WTC11 (cell line): ENCODE measurements at regions not wholly inside any gene's neighbourhood (a gene's known extent, or its start where the extent isn't known, plus 50 kb on each side); places are given as distances from the start of the nearest gene placed in this dataset.

Experiments
- ATAC-seq: fragments of 200-7000 bp; cut with Tn5 transposase; 2 replicates; pipeline ENCODE4 v1.10.0; 2021; ENCODE audit warnings: mild to moderate bottlenecking, moderate library complexity
- CTCF ChIA-PET: fragments of 300-600 bp; sonication (Branson Sonifier 250); formaldehyde crosslinking; loops from one replicate; lab custom pipeline; 2021; ENCODE audit warnings: antibody characterized with exemption; lab: Charles Lee
- POLR2A ChIA-PET: fragments of 350-600 bp; sonication (Branson Sonifier 250); formaldehyde crosslinking; loops from one replicate; lab custom pipeline; 2021; ENCODE audit warnings: antibody characterized with exemption; lab: Charles Lee
- DNase-seq: peaks from one replicate; pipeline ENCODE4 v3.0.0; 2021; ENCODE audit warnings: low spot score
- H3K27ac Mint-ChIP-seq: 2 replicates; pipeline ENCODE4 v1.8.0; 2021; ENCODE audit warnings: mixed read lengths
- H3K27me3 Mint-ChIP-seq: 2 replicates; pipeline ENCODE4 v1.8.0; 2021; ENCODE audit warnings: low read depth, mild to moderate bottlenecking, moderate library complexity, mixed read lengths
- H3K36me3 Mint-ChIP-seq: 2 replicates; pipeline ENCODE4 v1.8.0; 2021; ENCODE audit warnings: mixed read lengths
- H3K4me1 Mint-ChIP-seq: 2 replicates; pipeline ENCODE4 v1.8.0; 2022; ENCODE audit warnings: mixed read lengths
- H3K4me3 Mint-ChIP-seq: 2 replicates; pipeline ENCODE4 v1.8.0; 2021; ENCODE audit warnings: mild to moderate bottlenecking, moderate library complexity, mixed read lengths
- H3K9me3 Mint-ChIP-seq: 2 replicates; pipeline ENCODE4 v1.8.0; 2021; ENCODE audit warnings: mixed read lengths
- CBFB ChIP-seq: sonication (generic); formaldehyde crosslinking; IDR thresholded peaks from 2 replicates; pipeline ENCODE4 v1.8.1; 2022; ENCODE audit warnings: mild to moderate bottlenecking, low read depth, missing genetic modification reagents
- CREB1 ChIP-seq: sonication (generic); formaldehyde crosslinking; IDR thresholded peaks from 2 replicates; pipeline ENCODE4 v1.8.0; 2023; ENCODE audit warnings: mild to moderate bottlenecking, missing genetic modification reagents
- EMX1 ChIP-seq: fragments of 250-450 bp; sonication (Bioruptor Pico); IDR thresholded peaks from 2 replicates; pipeline ENCODE4 v1.8.0; 2021; ENCODE audit warnings: mild to moderate bottlenecking
- ESRRA ChIP-seq: sonication (generic); formaldehyde crosslinking; IDR thresholded peaks from 2 replicates; pipeline ENCODE4 v1.8.1; 2022; ENCODE audit warnings: mild to moderate bottlenecking, missing genetic modification reagents, borderline replicate concordance
- FOXJ3 ChIP-seq: sonication (generic); formaldehyde crosslinking; IDR thresholded peaks from 2 replicates; pipeline ENCODE4 v1.9.0; 2021; ENCODE audit warnings: missing genetic modification reagents, mild to moderate bottlenecking, borderline replicate concordance
- FOXP1 ChIP-seq: sonication (generic); formaldehyde crosslinking; IDR thresholded peaks from 2 replicates; pipeline ENCODE4 v1.8.0; 2022; ENCODE audit warnings: missing genetic modification reagents, mild to moderate bottlenecking, moderate library complexity, borderline replicate concordance
- GRHL2 ChIP-seq: fragments of 250-450 bp; sonication (Bioruptor Pico); IDR thresholded peaks from 2 replicates; pipeline ENCODE4 v1.8.0; 2022; ENCODE audit warnings: mild to moderate bottlenecking, moderate library complexity; ENCODE audit not compliant: insufficient replicate concordance, severe bottlenecking
- JAZF1 ChIP-seq: fragments of 250-450 bp; sonication (Bioruptor Pico); IDR thresholded peaks from 2 replicates; pipeline ENCODE4 v1.9.0; 2021; ENCODE audit warnings: moderate library complexity, mild to moderate bottlenecking, inconsistent platforms
- NFE2L1 ChIP-seq: sonication (generic); formaldehyde crosslinking; IDR thresholded peaks from 2 replicates; pipeline ENCODE4 v1.8.1; 2023; ENCODE audit warnings: missing genetic modification reagents
- NR3C1 ChIP-seq: sonication (generic); formaldehyde crosslinking; conservative IDR thresholded peaks from 2 replicates; pipeline ENCODE4 v1.8.1; 2023; ENCODE audit warnings: low read depth, mild to moderate bottlenecking, missing genetic modification reagents
- SMAD4 ChIP-seq: sonication (generic); formaldehyde crosslinking; IDR thresholded peaks from 2 replicates; pipeline ENCODE4 v1.8.0; 2022; ENCODE audit warnings: mild to moderate bottlenecking, missing genetic modification reagents
- TCF7 ChIP-seq: sonication (generic); formaldehyde crosslinking; IDR thresholded peaks from 2 replicates; pipeline ENCODE4 v1.8.0; 2022; ENCODE audit warnings: mild to moderate bottlenecking, low read depth, missing genetic modification reagents, moderate library complexity
- TP53 ChIP-seq: sonication (generic); formaldehyde crosslinking; IDR thresholded peaks from 2 replicates; pipeline ENCODE4 v1.8.1; 2023; ENCODE audit warnings: mild to moderate bottlenecking, missing genetic modification reagents
- ZBTB21 ChIP-seq: sonication (generic); formaldehyde crosslinking; IDR thresholded peaks from 2 replicates; pipeline ENCODE4 v1.8.1; 2023; ENCODE audit warnings: mild to moderate bottlenecking, missing genetic modification reagents, borderline replicate concordance
- ZNF263 ChIP-seq: sonication (generic); formaldehyde crosslinking; IDR thresholded peaks from 2 replicates; pipeline ENCODE4 v1.8.1; 2022; ENCODE audit warnings: low read depth, mild to moderate bottlenecking, moderate library complexity, missing genetic modification reagents
- ZNF396 ChIP-seq: fragments of 250-450 bp; sonication (Bioruptor Pico); IDR thresholded peaks from 2 replicates; pipeline ENCODE4 v1.8.0; 2021; ENCODE audit warnings: mild to moderate bottlenecking, moderate library complexity, borderline replicate concordance
- ZNF423 ChIP-seq: fragments of 250-450 bp; sonication (Bioruptor Pico); IDR thresholded peaks from 2 replicates; pipeline ENCODE4 v2.1.2; 2022; ENCODE audit warnings: mild to moderate bottlenecking, moderate library complexity
- TF ChIP-seq, protein P1 (sequence below): sonication (generic); formaldehyde crosslinking; IDR thresholded peaks from 2 replicates; pipeline ENCODE4 v1.8.0; 2022; ENCODE audit warnings: mild to moderate bottlenecking, missing genetic modification reagents
- TF ChIP-seq, protein P2 (sequence below): sonication (generic); formaldehyde crosslinking; IDR thresholded peaks from 2 replicates; pipeline ENCODE4 v1.8.0; 2022; ENCODE audit warnings: missing genetic modification reagents
- TF ChIP-seq, protein P3 (sequence below): sonication (generic); formaldehyde crosslinking; IDR thresholded peaks from 2 replicates; pipeline ENCODE4 v1.8.1; 2023; ENCODE audit warnings: mild to moderate bottlenecking, missing genetic modification reagents
- TF ChIP-seq, protein P4 (sequence below): fragments of 250-450 bp; sonication (Bioruptor Pico); IDR thresholded peaks from 2 replicates; pipeline ENCODE4 v1.8.0; 2021; ENCODE audit warnings: mild to moderate bottlenecking

DNA sequence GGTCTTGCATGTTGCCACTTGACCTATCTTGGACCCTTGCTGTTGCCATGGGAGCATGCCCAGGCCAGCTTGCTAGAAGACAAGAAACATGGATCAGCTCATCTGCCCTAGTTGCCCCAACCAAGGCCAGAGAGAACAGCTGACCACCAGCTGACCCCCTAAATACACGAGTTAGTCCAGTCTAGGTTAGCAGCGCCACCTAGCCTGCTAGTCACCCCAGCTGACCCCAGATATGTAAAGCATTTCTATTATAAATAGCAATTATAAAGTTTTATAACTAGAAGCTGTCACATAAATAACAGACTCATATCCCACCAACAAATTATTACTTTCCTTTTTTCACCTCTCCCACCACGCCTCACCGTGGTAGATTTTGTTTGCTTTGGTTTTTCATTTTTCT is 387.8 kb downstream of the RASEF start:
- no peak for DNase-seq
- H3K27ac Mint-ChIP-seq, result no peak overlapping the region
- H3K4me3 Mint-ChIP-seq, result no peak overlapping the region
- H3K36me3 Mint-ChIP-seq, result no peaks in the 10 kb centered on the region
- peaks cover 13% of the 10 kb centered on the region for H3K4me1 Mint-ChIP-seq
- no peaks in the 10 kb centered on the region; the same call in 1 of the 2 replicates for H3K27me3 Mint-ChIP-seq
- no peak for ATAC-seq
- no peaks in the 10 kb centered on the region for H3K9me3 Mint-ChIP-seq
- no peak for TF ChIP-seq CBFB (CRISPR knock-in tag)
- TF ChIP-seq ESRRA, result no peak
- TF ChIP-seq, protein P1, sequence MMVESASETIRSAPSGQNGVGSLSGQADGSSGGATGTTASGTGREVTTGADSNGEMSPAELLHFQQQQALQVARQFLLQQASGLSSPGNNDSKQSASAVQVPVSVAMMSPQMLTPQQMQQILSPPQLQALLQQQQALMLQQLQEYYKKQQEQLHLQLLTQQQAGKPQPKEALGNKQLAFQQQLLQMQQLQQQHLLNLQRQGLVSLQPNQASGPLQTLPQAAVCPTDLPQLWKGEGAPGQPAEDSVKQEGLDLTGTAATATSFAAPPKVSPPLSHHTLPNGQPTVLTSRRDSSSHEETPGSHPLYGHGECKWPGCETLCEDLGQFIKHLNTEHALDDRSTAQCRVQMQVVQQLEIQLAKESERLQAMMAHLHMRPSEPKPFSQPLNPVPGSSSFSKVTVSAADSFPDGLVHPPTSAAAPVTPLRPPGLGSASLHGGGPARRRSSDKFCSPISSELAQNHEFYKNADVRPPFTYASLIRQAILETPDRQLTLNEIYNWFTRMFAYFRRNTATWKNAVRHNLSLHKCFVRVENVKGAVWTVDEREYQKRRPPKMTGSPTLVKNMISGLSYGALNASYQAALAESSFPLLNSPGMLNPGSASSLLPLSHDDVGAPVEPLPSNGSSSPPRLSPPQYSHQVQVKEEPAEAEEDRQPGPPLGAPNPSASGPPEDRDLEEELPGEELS, result no peak
- TF ChIP-seq FOXJ3 (CRISPR knock-in tag), result no peak
- no peak for TF ChIP-seq ZNF396 (CRISPR knock-in tag)
- TF ChIP-seq CREB1, result no peak
- no peak for TF ChIP-seq TP53
- no peak for TF ChIP-seq NFE2L1 (CRISPR knock-in tag)
- no peak for TF ChIP-seq ZNF263 (CRISPR knock-in tag)
- ChIA-PET POLR2A (no interaction called here), CTCF (interaction anchor here (0.6 kb wide), 1 partner anchor 62 kb away, joined by 3 read pairs; no protein-coding TSS in a partner anchor)

DNA sequence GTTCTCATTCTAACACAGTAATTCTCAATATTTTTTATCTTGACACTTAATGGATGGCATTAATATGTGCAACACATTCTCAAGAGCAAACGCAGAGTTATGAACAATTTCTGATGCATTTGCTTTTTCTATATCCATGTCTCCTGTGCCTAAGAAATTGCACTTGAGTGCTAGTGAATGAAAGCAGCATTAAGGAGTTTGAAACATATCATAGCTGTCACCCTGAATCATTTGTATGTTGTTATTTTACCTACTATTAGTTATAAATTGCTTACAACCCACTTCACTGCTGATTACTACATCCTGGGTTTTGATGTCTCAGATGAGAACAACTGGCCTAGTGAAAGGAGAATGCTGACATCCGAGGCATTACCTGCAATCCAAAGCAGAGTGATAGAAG is 387.3 kb downstream of the RASEF start:
- DNase-seq (no peak), ATAC-seq (no peak)
- Mint-ChIP-seq H3K4me3 (no peak overlapping the region), H3K36me3 (no peaks in the 10 kb centered on the region), H3K27ac (no peak overlapping the region), H3K27me3 (no peaks in the 10 kb centered on the region; the same call in 1 of the 2 replicates), H3K9me3 (no peaks in the 10 kb centered on the region), H3K4me1 (peaks cover 12% of the 10 kb centered on the region)
- ChIA-PET CTCF (no interaction called here), POLR2A (no interaction called here)
- TF ChIP-seq, protein P2, sequence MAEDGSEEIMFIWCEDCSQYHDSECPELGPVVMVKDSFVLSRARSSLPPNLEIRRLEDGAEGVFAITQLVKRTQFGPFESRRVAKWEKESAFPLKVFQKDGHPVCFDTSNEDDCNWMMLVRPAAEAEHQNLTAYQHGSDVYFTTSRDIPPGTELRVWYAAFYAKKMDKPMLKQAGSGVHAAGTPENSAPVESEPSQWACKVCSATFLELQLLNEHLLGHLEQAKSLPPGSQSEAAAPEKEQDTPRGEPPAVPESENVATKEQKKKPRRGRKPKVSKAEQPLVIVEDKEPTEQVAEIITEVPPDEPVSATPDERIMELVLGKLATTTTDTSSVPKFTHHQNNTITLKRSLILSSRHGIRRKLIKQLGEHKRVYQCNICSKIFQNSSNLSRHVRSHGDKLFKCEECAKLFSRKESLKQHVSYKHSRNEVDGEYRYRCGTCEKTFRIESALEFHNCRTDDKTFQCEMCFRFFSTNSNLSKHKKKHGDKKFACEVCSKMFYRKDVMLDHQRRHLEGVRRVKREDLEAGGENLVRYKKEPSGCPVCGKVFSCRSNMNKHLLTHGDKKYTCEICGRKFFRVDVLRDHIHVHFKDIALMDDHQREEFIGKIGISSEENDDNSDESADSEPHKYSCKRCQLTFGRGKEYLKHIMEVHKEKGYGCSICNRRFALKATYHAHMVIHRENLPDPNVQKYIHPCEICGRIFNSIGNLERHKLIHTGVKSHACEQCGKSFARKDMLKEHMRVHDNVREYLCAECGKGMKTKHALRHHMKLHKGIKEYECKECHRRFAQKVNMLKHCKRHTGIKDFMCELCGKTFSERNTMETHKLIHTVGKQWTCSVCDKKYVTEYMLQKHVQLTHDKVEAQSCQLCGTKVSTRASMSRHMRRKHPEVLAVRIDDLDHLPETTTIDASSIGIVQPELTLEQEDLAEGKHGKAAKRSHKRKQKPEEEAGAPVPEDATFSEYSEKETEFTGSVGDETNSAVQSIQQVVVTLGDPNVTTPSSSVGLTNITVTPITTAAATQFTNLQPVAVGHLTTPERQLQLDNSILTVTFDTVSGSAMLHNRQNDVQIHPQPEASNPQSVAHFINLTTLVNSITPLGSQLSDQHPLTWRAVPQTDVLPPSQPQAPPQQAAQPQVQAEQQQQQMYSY (CRISPR knock-in tag), result no peak
- no peak for TF ChIP-seq GRHL2 (CRISPR knock-in tag)
- TF ChIP-seq SMAD4 (CRISPR knock-in tag), result no peak
- TF ChIP-seq TCF7 (CRISPR knock-in tag), result no peak
- no peak for TF ChIP-seq EMX1 (CRISPR knock-in tag)
- no peak for TF ChIP-seq ZNF263 (CRISPR knock-in tag)
- TF ChIP-seq, protein P3, sequence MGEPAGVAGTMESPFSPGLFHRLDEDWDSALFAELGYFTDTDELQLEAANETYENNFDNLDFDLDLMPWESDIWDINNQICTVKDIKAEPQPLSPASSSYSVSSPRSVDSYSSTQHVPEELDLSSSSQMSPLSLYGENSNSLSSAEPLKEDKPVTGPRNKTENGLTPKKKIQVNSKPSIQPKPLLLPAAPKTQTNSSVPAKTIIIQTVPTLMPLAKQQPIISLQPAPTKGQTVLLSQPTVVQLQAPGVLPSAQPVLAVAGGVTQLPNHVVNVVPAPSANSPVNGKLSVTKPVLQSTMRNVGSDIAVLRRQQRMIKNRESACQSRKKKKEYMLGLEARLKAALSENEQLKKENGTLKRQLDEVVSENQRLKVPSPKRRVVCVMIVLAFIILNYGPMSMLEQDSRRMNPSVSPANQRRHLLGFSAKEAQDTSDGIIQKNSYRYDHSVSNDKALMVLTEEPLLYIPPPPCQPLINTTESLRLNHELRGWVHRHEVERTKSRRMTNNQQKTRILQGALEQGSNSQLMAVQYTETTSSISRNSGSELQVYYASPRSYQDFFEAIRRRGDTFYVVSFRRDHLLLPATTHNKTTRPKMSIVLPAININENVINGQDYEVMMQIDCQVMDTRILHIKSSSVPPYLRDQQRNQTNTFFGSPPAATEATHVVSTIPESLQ (CRISPR knock-in tag), result no peak

DNA sequence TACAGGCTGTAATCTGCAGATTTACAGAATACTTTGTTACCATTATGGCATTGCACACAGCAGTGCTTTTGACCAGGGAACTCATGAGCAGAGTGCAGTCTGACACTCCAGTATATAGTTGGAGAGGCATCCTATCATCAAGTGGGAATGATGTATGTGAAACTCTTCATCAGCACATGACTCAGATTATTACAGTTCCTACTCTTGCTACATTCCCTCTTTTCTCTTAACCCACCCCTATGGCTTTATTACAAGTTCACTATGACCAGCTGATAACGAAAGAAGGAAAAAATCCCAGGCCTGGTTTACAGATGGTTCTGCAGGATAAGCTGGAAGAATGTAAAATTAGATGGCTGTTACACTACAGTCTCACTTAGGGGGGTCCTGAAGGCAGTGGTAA is 385.9 kb downstream of the RASEF start:
- DNase-seq, result no peak
- no peaks in the 10 kb centered on the region for H3K9me3 Mint-ChIP-seq
- no peaks in the 10 kb centered on the region for H3K27me3 Mint-ChIP-seq
- ATAC-seq, result no peak
- H3K27ac Mint-ChIP-seq, result no peak overlapping the region
- CTCF ChIA-PET, result no interaction called here
- TF ChIP-seq ZNF396 (CRISPR knock-in tag) (no peak), JAZF1 (CRISPR knock-in tag) (no peak), FOXP1 (CRISPR knock-in tag) (no peak), NR3C1 (CRISPR knock-in tag) (no peak), CBFB (CRISPR knock-in tag) (no peak), ZBTB21 (CRISPR knock-in tag) (no peak), ZNF423 (CRISPR knock-in tag) (no peak)
- TF ChIP-seq, protein P4, sequence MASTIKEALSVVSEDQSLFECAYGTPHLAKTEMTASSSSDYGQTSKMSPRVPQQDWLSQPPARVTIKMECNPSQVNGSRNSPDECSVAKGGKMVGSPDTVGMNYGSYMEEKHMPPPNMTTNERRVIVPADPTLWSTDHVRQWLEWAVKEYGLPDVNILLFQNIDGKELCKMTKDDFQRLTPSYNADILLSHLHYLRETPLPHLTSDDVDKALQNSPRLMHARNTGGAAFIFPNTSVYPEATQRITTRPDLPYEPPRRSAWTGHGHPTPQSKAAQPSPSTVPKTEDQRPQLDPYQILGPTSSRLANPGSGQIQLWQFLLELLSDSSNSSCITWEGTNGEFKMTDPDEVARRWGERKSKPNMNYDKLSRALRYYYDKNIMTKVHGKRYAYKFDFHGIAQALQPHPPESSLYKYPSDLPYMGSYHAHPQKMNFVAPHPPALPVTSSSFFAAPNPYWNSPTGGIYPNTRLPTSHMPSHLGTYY (CRISPR knock-in tag), result no peak
- no peak overlapping the region for H3K4me3 Mint-ChIP-seq
- H3K36me3 Mint-ChIP-seq, result no peaks in the 10 kb centered on the region
- peaks cover 8% of the 10 kb centered on the region for H3K4me1 Mint-ChIP-seq
- POLR2A ChIA-PET, result no interaction called here
